Activated T-helper 9 cell treated with anti-CD3 and anti-CD28 coated beads, Interleukin-2, amount 50 U/mL, for 16 hours (primary cell): ENCODE measurements at regions not wholly inside any gene's neighbourhood (a gene's known extent, or its start where the extent isn't known, plus 50 kb on each side); places are given as distances from the start of the nearest gene placed in this dataset.
"Not testable (repeated sequence)": the region's sequence is repeated elsewhere in the genome, so short reads cannot be mapped to it uniquely, and the experiment has no call there.

ENCODE experiments used
- DNase-seq: peaks from one replicate; pipeline ENCODE4 v3.0.0-alpha.2; 2020; ENCODE audit warnings: low read depth

GRCh38 chr4:116664198-116664597, 421.2 kb downstream of the TRAM1L1 start:
- no peak for DNase-seq

GRCh38 chr4:116639070-116639577, 446.3 kb downstream of the TRAM1L1 start:
- no peak for DNase-seq

GRCh38 chr4:116638592-116638991, 446.8 kb downstream of the TRAM1L1 start:
- DNase-seq, result no peak

GRCh38 chr4:116636917-116637316, 448.5 kb downstream of the TRAM1L1 start:
- DNase-seq, result no peak

GRCh38 chr4:116632269-116632668, 453.1 kb downstream of the TRAM1L1 start:
- DNase-seq, result no peak

GRCh38 chr4:116628598-116628997, 456.8 kb downstream of the TRAM1L1 start:
- DNase-seq, result no peak

GRCh38 chr4:116627545-116627944, 457.8 kb downstream of the TRAM1L1 start:
- no peak for DNase-seq

- not testable (repeated sequence) for DNase-seq
Observed at GRCh38 chr4:116619508-116619907, 465.9 kb downstream of the TRAM1L1 start.

- DNase-seq, result no peak
Observed at GRCh38 chr4:116618638-116619037, 466.7 kb downstream of the TRAM1L1 start.

- DNase-seq, result no peak
Observed at GRCh38 chr4:116603096-116603495, 482.3 kb downstream of the TRAM1L1 start.

- no peak for DNase-seq
Observed at GRCh38 chr4:116599859-116600258, 485.5 kb downstream of the TRAM1L1 start.

GRCh38 chr4:116598980-116599789, 486.2 kb downstream of the TRAM1L1 start:
- DNase-seq, result no peak

GRCh38 chr4:116598155-116598979, 487.0 kb downstream of the TRAM1L1 start:
- no peak for DNase-seq

- DNase-seq, result no peak
Observed at GRCh38 chr4:116590648-116591047, 494.7 kb downstream of the TRAM1L1 start.

GRCh38 chr4:116588783-116589182, 496.6 kb downstream of the TRAM1L1 start:
- no peak for DNase-seq

- DNase-seq, result no peak
Observed at GRCh38 chr4:116585246-116585645, 500.1 kb downstream of the TRAM1L1 start.

GRCh38 chr4:116577321-116577720, 508.1 kb downstream of the TRAM1L1 start:
- no peak for DNase-seq

GRCh38 chr4:116573540-116573939, 511.8 kb downstream of the TRAM1L1 start:
- no peak for DNase-seq

- no peak for DNase-seq
Observed at GRCh38 chr4:116561768-116562167, 523.6 kb downstream of the TRAM1L1 start.

- no peak for DNase-seq
Observed at GRCh38 chr4:116551806-116552205, 533.6 kb downstream of the TRAM1L1 start.

GRCh38 chr4:116547632-116548031, 537.7 kb downstream of the TRAM1L1 start:
- DNase-seq, result no peak

- DNase-seq, result no peak
Observed at GRCh38 chr4:116546759-116547158, 538.6 kb downstream of the TRAM1L1 start.

GRCh38 chr4:116544946-116545345, 540.4 kb downstream of the TRAM1L1 start:
- DNase-seq, result no peak
